Motor neuron (in vitro differentiated cells): ENCODE measurements at regions not wholly inside any gene's neighbourhood (a gene's known extent, or its start where the extent isn't known, plus 50 kb on each side); places are given as distances from the start of the nearest gene placed in this dataset.
"Not testable (repeated sequence)": the region's sequence is repeated elsewhere in the genome, so short reads cannot be mapped to it uniquely, and the experiment has no call there.

Experiments
- ATAC-seq, 8 experiments: fragments of 200-7000 bp; cut with Tn5 transposase; replicated peaks in 6 of 8; 2 replicates each; pipeline ENCODE4 v1.8.0; 2021; ENCODE audit warnings: mild to moderate bottlenecking in 8 of 8, moderate library complexity in 8 of 8
- H3K27ac ChIP-seq, 2 donors: fragments of 250-450 bp; sonication (Bioruptor Pico); 2 replicates each; pipeline ENCODE4 v1.9.0; 2021; ENCODE audit warnings: antibody characterized with exemption in 2 of 2, mild to moderate bottlenecking in 2 of 2, moderate library complexity in 1 of 2
- H3K4me1 ChIP-seq, 2 donors: fragments of 250-450 bp; sonication (Bioruptor Pico); replicated peaks in 1 of 2; 2 replicates each; pipeline ENCODE4 v1.6.1; 2021; ENCODE audit warnings: antibody characterized with exemption in 2 of 2, mild to moderate bottlenecking in 2 of 2, moderate library complexity in 1 of 2
- H3K4me3 ChIP-seq, 5 donors: fragments of 250-450 bp; sonication (Bioruptor Pico); 2 replicates each; pipeline ENCODE4 v1.9.0; 2021; ENCODE audit warnings: antibody characterized with exemption in 5 of 5, mild to moderate bottlenecking in 5 of 5, moderate library complexity in 4 of 5
- WGBS, 10 experiments: fragments of 450-650 bp; shearing (Covaris generic); methylation state at CpG; one replicate each; pipeline ENCODE4 v1.0.0; 2022; 5-methylcytosine and 5-hydroxymethylcytosine counted together
- in situ Hi-C, 9 experiments: fragments of 400-800 bp; cut with MboI; loops; one replicate each; pipeline ENCODE4 v1.15.0; 2021; ENCODE audit warnings: low sequenced_read_pairs in 9 of 9, low pct_unique_long_range_greater_than_20kb in 2 of 9; ENCODE audit not compliant: unreplicated experiment in 9 of 9

- WGBS, 10 experiments, result 1 to 95% (median 78%) methylated on average over 4 to 7 of the region's 7 CpGs
- in situ Hi-C loops, result loop anchor here in 1 of 9 experiments (25.0 kb wide), 1 partner anchor 666 kb away; no protein-coding TSS in a partner anchor
- H3K27ac ChIP-seq, result no peak overlapping the region
- ATAC-seq, result peak in 3 of 8 experiments; percentile 75 to 78 (median 76)
- H3K4me3 ChIP-seq, result no peak overlapping the region
- H3K4me1 ChIP-seq, result no peaks in the 10 kb centered on the region
Measured at GRCh38 chr6:55953335-55953734, 77.9 kb upstream of the BMP5 start.

- Histone ChIP-seq H3K27ac (no peak overlapping the region), H3K4me3 (no peak overlapping the region), H3K4me1 (no peaks in the 10 kb centered on the region)
- 0 to 96% (median 79%) methylated on average over 1 to 12 of the region's 26 CpGs; no CpG with 5 or more reads in 3 of the 10 experiments for WGBS, 10 experiments
- in situ Hi-C loops, result loop anchor here in 1 of 9 experiments (25.0 kb wide), 1 partner anchor 663 kb away; no protein-coding TSS in a partner anchor
- no peak for ATAC-seq
Measured at GRCh38 chr6:55950071-55950814, 74.9 kb upstream of the BMP5 start.

- in situ Hi-C loops, result loop anchor here in 1 of 9 experiments (25.0 kb wide), 1 partner anchor 656 kb away; no protein-coding TSS in a partner anchor
- no peak overlapping the region for H3K27ac ChIP-seq
- no peaks in the 10 kb centered on the region for H3K4me1 ChIP-seq
- WGBS, 10 experiments, result 0 to 92% (median 59%) methylated on average over 2 to 3 of the region's 3 CpGs; no CpG with 5 or more reads in 2 of the 10 experiments
- H3K4me3 ChIP-seq, result no peak overlapping the region
- no peak for ATAC-seq
Measured at GRCh38 chr6:55943329-55943728, 67.9 kb upstream of the BMP5 start.

GRCh38 chr6:55941702-55942101 lies 66.3 kb upstream of the BMP5 start:
- no peak for ATAC-seq
- Histone ChIP-seq H3K27ac (no peak overlapping the region), H3K4me3 (no peak overlapping the region), H3K4me1 (no peaks in the 10 kb centered on the region)
- 80 to 100% (median 93%) methylated on average over 2 of the region's 2 CpGs; no CpG with 5 or more reads in 3 of the 10 experiments for WGBS, 10 experiments
- in situ Hi-C loops, result loop anchor here in 1 of 9 experiments (25.0 kb wide), 1 partner anchor 654 kb away; no protein-coding TSS in a partner anchor

GRCh38 chr6:55937951-55938690 lies 62.7 kb upstream of the BMP5 start:
- in situ Hi-C loops, result loop anchor here in 1 of 9 experiments (25.0 kb wide), 1 partner anchor 651 kb away; no protein-coding TSS in a partner anchor
- H3K4me1 ChIP-seq, result no peaks in the 10 kb centered on the region
- H3K27ac ChIP-seq, result no peak overlapping the region
- no peak for ATAC-seq
- 7 to 77% (median 68%) methylated on average over 3 to 4 of the region's 4 CpGs for WGBS, 10 experiments
- no peak overlapping the region for H3K4me3 ChIP-seq

- Histone ChIP-seq H3K27ac (no peak overlapping the region), H3K4me1 (no peaks in the 10 kb centered on the region), H3K4me3 (no peak overlapping the region)
- ATAC-seq, result no peak
- in situ Hi-C loops, result loop anchor here in 1 of 9 experiments (25.0 kb wide), 1 partner anchor 650 kb away; no protein-coding TSS in a partner anchor
- 56 to 100% (median 81%) methylated on average over 1 to 5 of the region's 5 CpGs; no CpG with 5 or more reads in 2 of the 10 experiments for WGBS, 10 experiments
Measured at GRCh38 chr6:55937261-55937947, 62.0 kb upstream of the BMP5 start.

- ATAC-seq, result no peak
- in situ Hi-C loops, result loop anchor here in 1 of 9 experiments (25.0 kb wide), 1 partner anchor 644 kb away; no protein-coding TSS in a partner anchor
Measured at GRCh38 chr6:55931101-55931500, 55.7 kb upstream of the BMP5 start.

GRCh38 chr6:55927713-55928112 lies 52.3 kb upstream of the BMP5 start:
- H3K27ac ChIP-seq, ATAC-seq, H3K4me3 ChIP-seq, H3K4me1 ChIP-seq: not testable (repeated sequence)
- WGBS, 10 experiments, result no CpG with 5 or more reads among the region's 2 CpGs
- in situ Hi-C loops, result loop anchor here in 1 of 9 experiments (25.0 kb wide), 1 partner anchor 640 kb away; no protein-coding TSS in a partner anchor

More at GRCh38 chr6:55931101-55931500, 55.7 kb upstream of the BMP5 start:
- no peak overlapping the region for H3K27ac ChIP-seq
- H3K4me1 ChIP-seq, result no peaks in the 10 kb centered on the region
- WGBS, 10 experiments, result 7 to 95% (median 80%) methylated on average over 1 to 3 of the region's 3 CpGs; no CpG with 5 or more reads in 2 of the 10 experiments
- no peak overlapping the region for H3K4me3 ChIP-seq

- H3K4me1 ChIP-seq, result no peaks in the 10 kb centered on the region
- WGBS, 10 experiments, result 0 to 100% (median 85%) methylated on average over 1 of the region's 1 CpG; no CpG with 5 or more reads in 3 of the 10 experiments
- no peak overlapping the region for H3K4me3 ChIP-seq
- no peak overlapping the region for H3K27ac ChIP-seq
- in situ Hi-C loops, result loop anchor here in 1 of 9 experiments (25.0 kb wide), 1 partner anchor 638 kb away; no protein-coding TSS in a partner anchor
- no peak for ATAC-seq
Measured at GRCh38 chr6:55925292-55925691, 49.9 kb upstream of the BMP5 start.
